Stimulated activated CD8-positive, alpha-beta memory T cell treated with anti-CD3 and anti-CD28 coated beads, Interleukin-4, amount 100 ng/mL, for 1 hour (primary cell): ENCODE measurements at regions not wholly inside any gene's neighbourhood (a gene's known extent, or its start where the extent isn't known, plus 50 kb on each side); places are given as distances from the start of the nearest gene placed in this dataset.

ENCODE experiments used
- DNase-seq, 2 donors: peaks; one replicate each; pipeline ENCODE4 v3.0.0-alpha.2; 2020; ENCODE audit warnings: low read depth in 2 of 2, low spot score in 1 of 2

DNA sequence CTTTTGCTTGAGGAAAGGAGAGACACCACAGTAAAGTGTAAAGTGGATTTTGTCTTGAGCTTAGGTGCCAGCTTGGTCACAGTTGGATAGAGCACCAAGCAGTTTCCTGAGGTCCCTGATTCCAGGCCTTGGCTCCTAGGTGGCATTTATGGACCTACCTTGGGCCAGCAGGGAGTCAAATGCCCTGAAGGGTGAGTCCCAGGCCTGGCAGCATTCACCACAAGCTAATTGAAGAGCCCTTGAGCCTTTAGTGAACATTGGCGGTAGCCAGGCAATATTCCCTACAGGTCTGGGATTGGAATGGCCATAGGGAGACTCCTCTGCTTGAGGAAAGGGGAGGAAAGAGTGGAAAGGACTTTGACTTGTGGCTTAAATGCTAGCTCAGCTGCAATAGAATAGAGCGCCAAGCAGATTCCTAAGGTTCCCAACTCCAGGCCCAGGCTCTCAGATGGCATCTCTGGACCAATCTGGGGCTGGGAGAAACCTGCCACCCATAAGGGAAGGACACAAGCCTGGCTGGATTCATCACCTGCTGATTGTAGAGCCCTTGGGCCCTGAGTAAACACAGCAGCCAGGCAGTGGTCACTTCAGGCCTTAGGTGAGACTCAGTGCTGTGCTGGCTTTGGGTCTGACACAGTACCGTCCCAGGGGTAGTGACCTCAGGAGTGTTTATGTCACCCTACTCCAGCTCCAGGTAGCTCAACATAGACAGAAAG, 137.5 kb upstream of the OTOS start:
- no peak for DNase-seq

DNA sequence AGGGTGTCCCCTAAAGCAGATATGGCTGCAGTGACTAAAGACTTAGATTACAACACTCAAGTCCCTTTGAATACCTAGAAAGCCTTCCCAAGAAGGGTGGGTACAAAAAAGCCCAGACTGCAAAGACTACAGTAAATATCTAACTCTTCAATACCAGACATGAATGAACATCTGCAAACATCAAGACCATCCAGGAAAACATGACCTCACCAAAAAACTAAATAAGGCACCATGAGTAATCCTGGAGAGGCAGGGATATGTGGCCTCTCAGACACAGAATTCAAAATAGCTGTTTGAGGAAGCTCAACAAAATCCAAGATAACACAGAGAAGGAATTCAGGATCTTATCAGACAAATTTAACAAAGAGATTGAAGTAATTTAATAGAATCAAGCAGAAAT, 138.2 kb upstream of the OTOS start:
- DNase-seq, result no peak

DNA sequence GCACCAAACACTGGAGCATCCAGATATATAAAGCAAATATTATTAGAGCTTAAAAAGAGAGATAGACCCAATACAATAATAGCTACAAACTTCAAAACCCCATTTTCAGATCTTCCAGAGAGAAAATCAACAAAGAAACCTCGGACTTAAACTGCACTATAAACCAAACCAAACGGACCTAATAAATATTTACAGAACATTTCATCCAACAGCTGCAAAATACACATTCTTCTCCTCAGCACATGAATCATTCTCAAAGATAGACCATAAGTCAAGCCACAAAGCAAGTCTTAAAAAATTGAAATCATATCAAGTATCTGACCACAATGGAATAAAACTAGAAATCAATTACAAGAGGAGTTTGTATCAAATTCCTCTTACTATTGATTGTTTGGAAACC, 140.2 kb upstream of the OTOS start:
- DNase-seq, result no peak

DNA sequence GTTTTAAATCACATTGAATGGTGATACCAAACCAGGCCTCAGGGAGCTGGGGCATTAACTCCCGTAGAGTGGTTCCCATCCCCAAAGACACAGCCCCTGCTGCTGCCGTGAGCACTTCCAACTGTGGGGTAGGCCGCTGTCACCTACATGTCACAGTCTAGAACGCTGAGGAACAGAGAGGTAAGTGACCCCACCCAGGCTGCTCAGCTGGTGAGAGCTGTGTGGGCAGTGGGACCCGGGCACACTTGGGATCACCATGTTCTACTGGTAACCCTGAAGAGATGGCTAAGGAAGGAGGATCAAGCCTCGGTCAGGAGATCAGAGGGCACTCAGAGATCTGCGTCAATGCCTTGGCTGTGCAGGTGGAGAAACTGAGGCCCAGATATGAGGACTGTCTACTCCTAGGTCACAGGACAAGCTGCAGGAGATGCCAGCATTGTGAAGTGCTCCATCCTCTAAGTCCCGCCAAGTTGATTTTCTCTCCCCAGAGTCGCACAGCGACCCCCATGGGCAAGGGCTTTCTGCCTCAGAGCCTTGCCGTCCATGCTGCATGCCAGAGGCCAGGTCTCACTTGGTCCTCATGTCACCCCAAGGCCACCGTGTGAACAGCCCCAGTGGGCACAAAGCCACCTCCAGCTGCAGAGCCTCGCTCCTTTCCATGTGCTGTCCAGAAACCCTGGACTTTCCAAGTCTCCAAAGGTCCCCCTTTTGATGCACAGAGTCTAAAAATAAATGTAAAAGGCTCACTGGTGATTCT, 144.2 kb upstream of the OTOS start:
- no peak for DNase-seq

DNA sequence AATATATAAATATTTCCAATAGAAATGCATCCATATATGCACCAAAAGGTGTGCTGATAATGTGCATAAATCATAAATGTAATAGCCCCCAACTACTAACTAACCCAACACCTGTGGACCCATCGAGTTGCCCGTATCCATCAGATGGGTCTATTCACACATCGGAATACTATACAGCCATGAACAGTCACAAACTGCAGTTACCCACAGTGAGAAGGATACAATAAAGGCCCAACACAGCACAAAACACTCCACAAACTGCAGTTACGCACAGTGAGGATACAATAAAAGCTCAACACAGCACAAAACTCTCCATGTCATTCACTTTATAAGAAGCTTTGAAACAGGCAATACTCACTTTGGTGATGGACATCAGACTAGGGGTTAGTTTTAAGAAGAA, 145.3 kb upstream of the OTOS start:
- DNase-seq, result no peak

DNA sequence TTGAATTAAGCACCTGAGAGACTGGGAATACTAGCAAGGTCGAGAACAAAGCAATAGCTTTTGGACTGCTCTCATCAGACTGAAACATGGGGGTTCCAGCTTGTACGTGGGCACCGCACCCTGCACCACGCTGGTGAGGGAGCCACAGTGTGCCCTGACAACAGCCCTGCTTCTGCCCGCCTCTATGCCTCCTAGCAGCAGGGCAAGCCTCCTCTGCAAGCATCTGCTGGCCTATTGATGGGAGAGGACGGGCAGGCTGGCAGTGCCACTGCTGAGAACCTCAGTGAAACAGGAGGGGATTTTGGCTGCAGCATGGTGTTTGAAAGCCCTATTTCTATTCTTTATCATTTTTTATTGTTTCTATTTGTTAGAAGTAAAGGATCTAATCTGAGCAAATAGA, 146.1 kb upstream of the OTOS start:
- DNase-seq, result no peak

DNA sequence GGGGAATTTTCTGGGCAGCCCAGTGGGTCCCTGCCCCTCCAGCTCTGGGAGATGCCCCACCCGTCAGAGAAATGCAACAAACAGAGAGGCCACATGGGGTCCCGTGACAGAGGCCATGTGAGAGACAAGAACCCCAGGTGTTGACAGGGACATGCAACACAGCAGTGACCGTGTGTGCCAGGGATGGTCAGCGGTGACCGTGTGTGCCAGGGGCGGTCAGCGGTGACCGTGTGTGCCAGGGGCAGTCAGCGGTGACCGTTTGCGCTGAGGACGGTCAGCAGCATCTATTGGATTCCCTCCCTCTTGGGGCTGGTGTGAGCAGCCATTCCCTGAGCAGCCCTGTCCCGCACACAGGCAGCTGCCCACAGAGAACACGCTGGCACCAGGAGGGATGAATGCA, 146.6 kb upstream of the OTOS start:
- DNase-seq, result no peak

DNA sequence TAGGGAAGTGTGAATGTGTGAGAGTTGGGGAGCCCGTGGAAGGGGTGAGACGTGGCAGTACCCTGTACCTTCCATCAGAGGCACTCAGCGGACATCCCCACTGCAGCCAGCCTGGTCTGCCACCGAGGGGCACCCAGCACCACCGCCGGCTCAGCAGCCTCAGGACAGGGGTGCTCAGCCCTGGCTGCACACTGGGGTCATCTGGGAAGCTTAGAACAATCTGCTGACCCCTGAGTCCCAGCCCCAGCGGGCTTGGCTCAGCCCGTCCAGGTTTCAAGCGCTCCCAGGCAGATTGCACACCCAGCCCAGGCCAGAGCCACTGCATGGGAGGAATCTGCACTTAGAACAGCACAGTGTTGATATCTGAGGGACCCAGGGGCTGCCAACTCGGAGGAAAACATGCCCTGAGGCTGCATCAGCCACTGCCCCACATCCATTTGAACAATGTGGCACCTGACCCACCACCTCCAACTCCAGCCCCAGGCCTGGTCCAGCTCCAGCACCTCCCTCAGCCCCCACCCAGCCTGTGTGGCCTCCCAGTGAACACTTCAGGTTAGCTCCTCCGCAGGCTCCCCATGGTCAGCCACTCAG, 147.1 kb upstream of the OTOS start:
- no peak for DNase-seq

DNA sequence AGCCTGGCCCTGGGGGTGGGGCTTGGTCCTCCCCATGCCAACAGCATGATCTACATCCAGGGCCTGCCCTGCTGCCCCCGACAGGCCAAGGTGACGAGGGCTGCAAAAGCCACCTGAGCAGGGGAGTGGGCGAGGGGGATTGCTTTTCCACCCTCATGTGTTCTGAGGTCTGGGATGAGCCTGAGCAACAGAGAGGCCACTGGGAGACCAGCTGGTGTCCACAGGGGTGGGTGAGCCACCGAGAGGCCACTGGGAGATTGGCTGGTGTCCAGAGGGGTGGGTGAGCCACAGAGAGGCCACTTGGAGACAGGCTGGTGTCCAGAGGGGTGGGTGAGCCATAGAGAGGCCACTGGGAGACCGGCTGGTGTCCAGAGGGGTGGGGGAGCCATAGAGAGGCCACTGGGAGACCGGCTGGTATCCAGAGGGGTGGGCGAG, 147.4 kb upstream of the GPC1 start:
- DNase-seq, result no peak

DNA sequence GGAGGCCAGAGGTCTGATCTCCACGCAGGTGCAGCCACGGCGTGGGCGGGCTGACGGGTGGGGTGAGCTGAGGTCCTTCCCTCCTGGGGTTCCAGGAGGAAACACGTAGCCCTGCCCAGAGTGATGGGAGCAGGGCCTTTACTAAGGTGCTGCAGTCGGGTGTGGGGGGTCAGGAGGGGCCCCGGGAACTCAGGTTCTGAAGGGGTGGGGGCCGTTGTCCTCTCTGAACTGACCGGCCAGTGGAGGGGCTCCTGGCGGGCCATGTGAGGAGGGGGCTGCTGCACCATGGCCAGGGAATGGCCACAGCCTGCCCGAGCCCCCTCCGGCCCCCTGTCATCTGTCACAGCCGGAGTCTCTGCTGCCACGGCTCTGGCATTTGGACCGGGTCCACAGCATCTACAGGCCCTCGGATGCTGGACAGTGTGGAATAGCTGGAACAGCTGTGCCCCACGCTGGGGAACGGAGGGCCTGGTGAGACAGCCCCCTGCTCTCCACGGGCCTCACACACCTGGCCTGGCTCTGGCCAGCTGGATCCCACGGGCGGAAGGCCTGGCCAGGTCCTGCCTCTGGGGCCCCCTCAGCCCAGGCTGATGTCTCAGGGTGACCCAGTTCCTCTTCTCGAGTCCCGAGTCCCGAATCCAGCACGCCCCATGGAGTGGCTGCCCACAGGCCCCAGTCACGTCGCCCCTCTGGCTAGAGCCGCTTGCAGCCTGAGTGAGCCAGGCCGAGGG, 145.6 kb upstream of the GPC1 start:
- no peak for DNase-seq

DNA sequence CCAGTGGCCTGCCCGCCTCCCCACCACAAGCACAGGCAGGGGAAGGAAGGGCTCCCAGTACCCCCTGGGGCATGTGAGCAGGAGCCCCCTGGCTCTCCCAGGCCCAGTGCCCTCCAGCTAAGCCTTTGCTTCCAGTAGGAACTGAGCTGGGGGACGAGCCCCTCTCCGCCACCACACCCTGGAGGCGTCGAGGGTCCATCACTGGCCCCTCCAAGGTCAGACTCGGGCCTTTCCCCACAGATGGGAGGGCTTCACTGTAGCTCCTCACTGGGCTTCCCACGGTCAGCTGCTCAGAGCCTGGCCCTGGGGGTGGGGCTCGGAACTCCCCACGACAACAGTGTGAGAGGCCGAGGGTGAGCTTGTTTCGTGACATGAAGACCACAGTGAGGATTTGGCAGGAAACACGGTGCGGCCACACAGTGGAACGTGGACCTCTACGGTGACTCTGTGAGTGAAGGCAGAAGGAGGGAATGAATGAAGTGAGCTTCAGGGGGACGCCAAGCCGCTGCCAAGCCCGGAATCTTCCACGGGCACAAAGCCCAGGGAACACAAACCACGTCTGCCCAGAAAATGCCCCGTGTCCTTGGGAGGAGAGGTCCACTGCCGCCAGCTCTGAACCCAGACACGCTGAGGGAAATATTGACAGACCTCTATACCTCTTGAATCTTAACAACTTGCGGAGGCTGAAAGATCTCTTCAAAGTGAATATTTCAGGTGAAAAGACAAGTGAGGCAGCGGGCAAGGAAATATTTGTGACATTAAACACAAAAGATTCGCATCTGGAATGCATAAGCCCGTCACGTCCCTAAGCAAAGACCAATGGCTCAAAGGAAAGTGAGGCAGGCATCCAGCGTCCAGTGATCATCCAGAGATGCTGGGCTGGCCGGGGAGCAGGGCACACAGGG, 144.8 kb upstream of the GPC1 start:
- no peak for DNase-seq

DNA sequence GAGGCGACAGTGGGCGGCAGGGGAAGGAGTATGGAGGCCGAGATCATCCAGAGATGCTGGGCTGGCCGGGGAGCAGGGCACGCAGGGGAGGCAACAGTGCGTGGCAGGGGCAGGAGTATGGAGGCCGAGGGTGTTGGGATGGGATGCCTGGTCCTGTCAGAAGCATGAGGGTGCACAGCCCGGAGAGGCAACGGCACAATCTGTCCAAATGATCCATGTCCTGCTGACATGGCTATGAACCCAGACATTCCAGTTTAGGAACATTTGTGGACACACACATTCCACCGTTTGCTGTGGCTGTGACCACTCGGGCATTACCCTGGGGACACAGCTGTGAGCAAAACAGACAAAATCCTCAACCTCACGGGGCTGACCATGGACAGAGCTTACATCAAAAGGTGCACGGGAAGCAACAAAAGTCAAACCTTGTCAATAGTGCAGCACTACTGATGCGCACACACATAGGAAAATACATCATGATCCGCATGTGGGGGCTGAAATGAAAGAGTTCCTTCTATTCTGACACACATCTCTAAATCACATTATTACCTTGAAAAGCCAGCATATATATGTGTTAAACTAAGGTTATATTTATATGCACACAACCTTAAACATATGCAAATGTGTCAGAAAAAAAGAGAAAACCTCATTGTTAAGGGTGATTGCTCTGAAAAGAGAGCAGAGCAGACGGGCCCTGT, 144.0 kb upstream of the GPC1 start:
- no peak for DNase-seq

DNA sequence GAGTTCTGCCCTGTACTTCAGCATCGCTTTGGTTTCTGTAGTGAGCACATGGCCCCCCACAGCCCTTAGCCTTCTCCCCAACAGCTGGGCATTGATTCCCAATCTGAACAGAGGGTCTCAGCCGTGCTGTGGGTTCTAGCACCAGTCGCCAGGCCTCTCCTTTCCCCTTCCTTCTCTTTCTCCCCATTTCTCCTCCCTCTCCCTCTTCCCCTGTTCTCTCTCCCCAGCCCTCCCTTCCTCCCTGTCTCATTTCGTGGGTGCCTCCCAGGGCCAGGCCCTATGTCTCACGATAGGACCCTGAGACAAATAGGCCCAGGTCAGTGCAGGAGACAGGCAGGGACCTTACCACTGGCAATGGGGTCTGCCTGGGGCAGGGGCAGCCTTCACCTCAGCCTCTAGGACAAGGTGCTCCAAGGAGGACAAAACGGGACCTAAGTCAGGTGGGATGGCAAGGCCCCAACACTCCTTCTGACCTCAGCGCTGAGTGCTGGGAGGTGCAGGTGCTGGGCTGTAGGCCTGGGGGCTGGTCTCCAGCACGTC, 143.4 kb upstream of the GPC1 start:
- no peak for DNase-seq

DNA sequence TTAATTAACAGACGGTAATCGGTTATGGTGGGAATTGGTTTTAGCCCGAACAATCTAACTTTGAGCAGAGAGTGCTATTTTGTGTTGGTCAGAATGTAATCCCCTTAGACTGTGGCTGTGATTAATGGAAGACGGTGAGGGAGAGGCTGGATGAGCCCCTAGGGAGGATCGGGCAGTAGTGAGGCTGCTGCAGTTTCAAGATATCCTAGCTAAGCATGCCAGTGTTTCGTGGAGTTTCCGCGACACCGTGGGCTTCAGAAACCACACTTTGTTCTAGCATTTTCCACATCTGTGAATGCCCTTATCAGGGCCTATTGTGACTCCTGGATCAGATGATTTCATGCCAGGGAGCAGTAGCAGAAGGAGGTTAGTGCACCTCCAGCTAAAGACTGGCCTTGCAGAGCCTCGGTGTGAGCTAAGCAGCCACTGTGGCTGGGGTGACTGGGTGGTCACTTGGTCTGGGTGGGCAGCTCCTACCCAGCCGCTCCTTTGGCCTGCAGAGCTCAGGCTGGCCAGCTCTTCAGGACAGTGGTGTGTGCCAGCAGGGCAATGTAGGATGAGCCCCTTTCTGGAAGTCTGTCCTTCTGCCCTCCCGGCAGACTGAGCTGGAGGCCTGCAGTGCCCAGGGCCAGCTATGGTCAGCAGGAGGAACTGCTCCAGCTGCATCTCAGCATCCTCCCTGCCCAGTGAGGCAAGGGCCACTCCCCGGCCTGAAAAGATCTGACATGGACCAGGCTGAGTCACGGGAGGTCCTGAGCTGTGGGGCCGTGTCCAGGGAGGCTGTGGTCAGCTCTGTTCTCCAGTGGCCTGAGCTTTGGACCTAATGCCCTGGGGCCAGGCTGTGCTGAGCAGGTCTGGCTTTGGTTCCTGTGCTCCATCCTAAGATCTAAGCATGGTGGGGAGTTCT, 142.6 kb upstream of the GPC1 start:
- DNase-seq, result no peak

DNA sequence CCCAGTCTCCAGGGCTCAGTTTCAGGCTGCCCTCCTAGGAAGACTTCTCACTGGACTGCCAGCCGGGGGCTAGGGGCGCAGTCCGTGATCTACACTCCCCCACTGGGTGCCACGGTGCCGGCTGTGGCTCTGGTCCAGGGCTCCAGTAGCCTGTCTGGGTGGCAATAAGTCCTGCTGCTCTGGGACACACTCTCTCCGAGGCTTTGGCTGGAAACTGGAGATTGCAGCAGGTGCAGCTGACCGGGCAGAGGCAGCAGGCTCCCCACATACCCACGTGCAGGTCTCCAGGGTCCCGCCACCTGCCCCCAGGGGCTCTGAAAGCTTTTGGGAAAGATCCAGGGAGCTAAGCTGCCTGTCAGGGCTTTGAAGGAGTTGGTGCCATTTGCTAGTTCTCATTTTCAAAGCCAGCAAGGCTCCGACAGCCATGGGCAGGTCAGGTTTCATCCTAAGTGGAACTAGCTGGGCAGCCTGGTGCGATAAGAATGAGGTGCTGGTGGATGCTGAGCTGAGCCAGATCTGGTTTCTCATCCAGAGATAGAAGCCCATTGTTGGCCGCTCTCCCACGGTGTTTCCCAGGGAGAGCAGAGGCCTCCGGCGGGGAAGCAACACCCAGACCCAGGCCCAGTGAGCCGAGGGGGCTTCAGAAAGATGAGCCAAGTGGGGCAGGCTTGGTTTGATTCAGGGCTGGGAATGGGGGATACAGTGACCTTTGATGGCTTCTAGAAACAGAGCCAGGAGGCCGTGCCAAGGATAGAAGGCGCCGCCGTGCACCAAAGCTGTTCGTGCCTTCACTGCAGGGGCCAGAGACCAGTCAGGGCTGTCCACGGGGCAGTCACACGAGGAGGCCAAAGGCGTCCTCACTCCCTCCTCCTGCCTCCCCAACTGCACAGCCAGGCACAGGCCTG, 141.7 kb upstream of the GPC1 start:
- DNase-seq, result no peak

DNA sequence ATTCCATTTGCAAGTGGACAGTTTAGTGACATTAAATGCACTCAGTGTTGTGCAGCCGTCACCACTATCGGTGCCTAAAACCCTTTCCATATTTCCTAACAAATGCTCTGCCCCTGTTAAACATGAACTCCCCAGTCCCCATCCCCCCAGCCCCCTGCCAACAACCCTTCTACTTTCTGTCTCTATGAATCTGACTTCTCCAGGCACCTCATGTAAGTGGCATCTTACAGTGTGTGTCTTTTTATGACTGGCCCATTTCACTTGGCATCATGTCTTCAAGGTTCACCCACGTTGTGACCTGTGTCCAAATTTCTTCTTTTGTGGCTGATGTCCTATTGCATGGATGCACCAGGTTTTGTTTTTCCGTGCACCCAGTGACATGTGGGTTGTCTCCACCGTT, 140.9 kb upstream of the GPC1 start:
- no peak for DNase-seq

DNA sequence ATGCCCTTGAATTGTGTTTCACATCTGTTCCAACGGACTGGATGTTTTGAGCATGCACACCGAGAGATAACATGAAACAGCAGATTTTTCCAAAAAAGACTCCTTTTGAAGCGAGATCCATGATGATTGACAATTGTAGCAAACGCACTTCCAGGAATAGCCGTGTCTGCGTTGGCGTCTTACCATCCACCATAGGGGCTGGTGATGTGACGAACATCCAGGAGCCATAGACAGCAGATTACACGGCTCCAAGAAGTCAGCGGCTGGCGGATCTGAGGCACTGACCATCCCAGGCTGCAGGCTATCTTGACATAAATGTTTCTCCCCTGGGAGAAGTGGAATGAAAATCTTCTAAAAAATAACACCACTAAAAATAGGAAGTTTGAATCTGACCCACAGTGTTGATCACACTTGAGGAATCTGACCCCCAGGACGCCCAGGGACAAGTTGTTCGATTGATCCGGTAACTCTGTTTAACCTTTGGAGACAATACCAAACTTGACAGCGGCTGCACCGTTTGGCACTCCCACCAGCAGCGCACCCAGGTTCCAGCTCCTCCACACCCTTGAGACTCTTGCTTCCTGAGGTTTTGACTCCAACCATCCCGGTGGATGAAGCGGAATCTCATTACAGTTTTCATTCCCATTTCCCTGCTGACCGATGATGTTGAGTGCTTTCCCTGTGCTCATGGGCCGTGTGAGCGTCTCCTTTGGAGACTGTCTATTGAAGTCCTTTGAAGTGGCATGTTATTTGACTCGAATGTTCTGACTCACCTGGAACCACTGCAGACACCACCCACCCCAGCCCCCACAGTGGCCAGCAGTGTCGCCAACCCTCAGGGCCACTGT, 140.0 kb upstream of the GPC1 start:
- no peak for DNase-seq
